ENCODE measurements at regions not wholly inside any gene's neighbourhood (a gene's known extent, or its start where the extent isn't known, plus 50 kb on each side); places are given as distances from the start of the nearest gene placed in this dataset.

GRCh38 chr4:176492646-176493302 lies 173.0 kb downstream of the SPCS3 start:
- ATAC-seq (no peak), DNase-seq (ENCODE audit: low spot score) (no peak)
- intact Hi-C loops (cut with DNase I), result no loop called here

- intact Hi-C loops (cut with DNase I), result no loop called here
- DNase-seq (ENCODE audit: low spot score) (no peak), ATAC-seq (no peak)
Observed at GRCh38 chr4:176498617-176499256, 179.0 kb downstream of the SPCS3 start.

- DNase-seq (ENCODE audit: low spot score) (no peak), ATAC-seq (no peak)
- intact Hi-C loops (cut with DNase I), result no loop called here
Observed at GRCh38 chr4:176499518-176499917, 179.8 kb downstream of the SPCS3 start.

- ATAC-seq (no peak), DNase-seq (ENCODE audit: low spot score) (no peak)
- intact Hi-C loops (cut with DNase I), result no loop called here
Observed at GRCh38 chr4:176500894-176501293, 181.1 kb downstream of the SPCS3 start.

GRCh38 chr4:176504118-176504517 lies 184.4 kb downstream of the SPCS3 start:
- intact Hi-C loops (cut with DNase I), result no loop called here
- DNase-seq (ENCODE audit: low spot score), result no peak
- no peak for ATAC-seq

GRCh38 chr4:176507845-176508533 lies 188.2 kb downstream of the SPCS3 start:
- no peak for ATAC-seq
- DNase-seq (ENCODE audit: low spot score), result no peak

GRCh38 chr4:176508780-176509331 lies 189.1 kb downstream of the SPCS3 start:
- intact Hi-C loops (cut with DNase I), result no loop called here
- DNase-seq (ENCODE audit: low spot score) (no peak), ATAC-seq (no peak)

More at GRCh38 chr4:176507845-176508533, 188.2 kb downstream of the SPCS3 start:
- intact Hi-C loops (cut with DNase I), result no loop called here

GRCh38 chr4:176525576-176525975 lies 205.8 kb downstream of the SPCS3 start:
- ATAC-seq (no peak), DNase-seq (ENCODE audit: low spot score) (no peak)
- intact Hi-C loops (cut with DNase I), result no loop called here

- intact Hi-C loops (cut with DNase I), result no loop called here
- DNase-seq (ENCODE audit: low spot score) (no peak), ATAC-seq (no peak)
Observed at GRCh38 chr4:176526704-176527103, 206.9 kb downstream of the SPCS3 start.

- intact Hi-C loops (cut with DNase I), result no loop called here
- ATAC-seq (no peak), DNase-seq (ENCODE audit: low spot score) (no peak)
Observed at GRCh38 chr4:176529574-176529973, 209.8 kb downstream of the SPCS3 start.

- DNase-seq (ENCODE audit: low spot score) (no peak), ATAC-seq (no peak)
- intact Hi-C loops (cut with DNase I), result no loop called here
Observed at GRCh38 chr4:176533159-176533558, 213.4 kb downstream of the SPCS3 start.

GRCh38 chr4:176534566-176534965 lies 214.8 kb downstream of the SPCS3 start:
- ATAC-seq, result no peak
- DNase-seq (ENCODE audit: low spot score), result no peak
- intact Hi-C loops (cut with DNase I), result no loop called here

- DNase-seq (ENCODE audit: low spot score) (no peak), ATAC-seq (no peak)
- intact Hi-C loops (cut with DNase I), result no loop called here
Observed at GRCh38 chr4:176538217-176538925, 218.6 kb downstream of the SPCS3 start.

GRCh38 chr4:176539091-176539784 lies 219.5 kb downstream of the SPCS3 start:
- no peak for ATAC-seq
- intact Hi-C loops (cut with DNase I), result no loop called here
- no peak for DNase-seq (ENCODE audit: low spot score)

- ATAC-seq, result no peak
- intact Hi-C loops (cut with DNase I), result no loop called here
- no peak for DNase-seq (ENCODE audit: low spot score)
Observed at GRCh38 chr4:176539785-176540175, 220.0 kb downstream of the SPCS3 start.

- ATAC-seq, result no peak
- DNase-seq (ENCODE audit: low spot score), result no peak
- intact Hi-C loops (cut with DNase I), result no loop called here
Observed at GRCh38 chr4:176540814-176541213, 221.0 kb downstream of the SPCS3 start.

- DNase-seq (ENCODE audit: low spot score) (no peak), ATAC-seq (no peak)
- intact Hi-C loops (cut with DNase I), result no loop called here
Observed at GRCh38 chr4:176545872-176546271, 226.1 kb downstream of the SPCS3 start.

GRCh38 chr4:176546975-176547374 lies 227.2 kb downstream of the SPCS3 start:
- intact Hi-C loops (cut with DNase I), result no loop called here
- ATAC-seq, result no peak

GRCh38 chr4:176548571-176548970 lies 228.8 kb downstream of the SPCS3 start:
- intact Hi-C loops (cut with DNase I), result no loop called here
- DNase-seq (ENCODE audit: low spot score) (no peak), ATAC-seq (no peak)

More at GRCh38 chr4:176546975-176547374, 227.2 kb downstream of the SPCS3 start:
- DNase-seq (ENCODE audit: low spot score), result no peak

Measured in sciatic nerve (tissue), 2 donors.